ENCODE measurements at regions not wholly inside any gene's neighbourhood (a gene's known extent, or its start where the extent isn't known, plus 50 kb on each side); places are given as distances from the start of the nearest gene placed in this dataset.
"Not testable (repeated sequence)": the region's sequence is repeated elsewhere in the genome, so short reads cannot be mapped to it uniquely, and the experiment has no call there.

- no peak for DNase-seq (ENCODE audit: low read depth in 2 of 2)
These were observed 408.2 kb upstream of the PITX2 start for GRCh38 chr4:111031001-111031579.

GRCh38 chr4:111031596-111031995 is 408.7 kb upstream of the PITX2 start:
- no peak for DNase-seq (ENCODE audit: low read depth in 2 of 2)

- no peak for DNase-seq (ENCODE audit: low read depth in 2 of 2)
These were observed 414.9 kb upstream of the PITX2 start for GRCh38 chr4:111037591-111038360.

- DNase-seq (ENCODE audit: low read depth in 2 of 2), result no peak
These were observed 418.0 kb upstream of the PITX2 start for GRCh38 chr4:111040904-111041303.

- no peak for DNase-seq (ENCODE audit: low read depth in 2 of 2)
These were observed 420.4 kb upstream of the PITX2 start for GRCh38 chr4:111043286-111043685.

GRCh38 chr4:111045992-111046391 is 423.1 kb upstream of the PITX2 start:
- DNase-seq (ENCODE audit: low read depth in 2 of 2), result no peak

GRCh38 chr4:111046811-111047210 is 423.9 kb upstream of the PITX2 start:
- no peak for DNase-seq (ENCODE audit: low read depth in 2 of 2)

GRCh38 chr4:111048316-111048715 is 425.4 kb upstream of the PITX2 start:
- DNase-seq (ENCODE audit: low read depth in 2 of 2), result no peak

GRCh38 chr4:111064342-111064993 is 441.6 kb upstream of the PITX2 start:
- DNase-seq (ENCODE audit: low read depth in 2 of 2), result no peak

GRCh38 chr4:111066001-111066400 is 443.1 kb upstream of the PITX2 start:
- DNase-seq (ENCODE audit: low read depth in 2 of 2), result no peak

GRCh38 chr4:111066447-111066846 is 443.6 kb upstream of the PITX2 start:
- no peak for DNase-seq (ENCODE audit: low read depth in 2 of 2)

- DNase-seq (ENCODE audit: low read depth in 2 of 2), result no peak
These were observed 444.0 kb upstream of the PITX2 start for GRCh38 chr4:111066887-111067286.

- no peak for DNase-seq (ENCODE audit: low read depth in 2 of 2)
These were observed 446.0 kb upstream of the PITX2 start for GRCh38 chr4:111068883-111069282.

GRCh38 chr4:111070390-111070789 is 447.5 kb upstream of the PITX2 start:
- DNase-seq (ENCODE audit: low read depth in 2 of 2), result no peak

GRCh38 chr4:111074523-111075114 is 451.7 kb upstream of the PITX2 start:
- no peak for DNase-seq (ENCODE audit: low read depth in 2 of 2)

GRCh38 chr4:111076299-111076698 is 453.4 kb upstream of the PITX2 start:
- DNase-seq (ENCODE audit: low read depth in 2 of 2), result not testable (repeated sequence)

GRCh38 chr4:111108153-111108552 is 485.3 kb upstream of the PITX2 start:
- no peak for DNase-seq (ENCODE audit: low read depth in 2 of 2)

GRCh38 chr4:111113591-111113990 is 490.7 kb upstream of the PITX2 start:
- DNase-seq (ENCODE audit: low read depth in 2 of 2), result no peak

GRCh38 chr4:111115881-111116280 is 493.0 kb upstream of the PITX2 start:
- DNase-seq (ENCODE audit: low read depth in 2 of 2), result no peak

- no peak for DNase-seq (ENCODE audit: low read depth in 2 of 2)
These were observed 497.3 kb upstream of the PITX2 start for GRCh38 chr4:111120191-111120590.

- DNase-seq (ENCODE audit: low read depth in 2 of 2), result no peak
These were observed 503.5 kb upstream of the PITX2 start for GRCh38 chr4:111126340-111126739.

GRCh38 chr4:111127841-111128240 is 505.0 kb upstream of the PITX2 start:
- DNase-seq (ENCODE audit: low read depth in 2 of 2), result no peak

GRCh38 chr4:111128327-111128726 is 505.4 kb upstream of the PITX2 start:
- no peak for DNase-seq (ENCODE audit: low read depth in 2 of 2)

All from stimulated activated CD4-positive, alpha-beta T cell treated with anti-CD3 and anti-CD28 coated beads, Interleukin-15, amount 100 ng/mL, for 48 hours (primary cell).